HG03066 (cell line): ENCODE measurements at regions not wholly inside any gene's neighbourhood (a gene's known extent, or its start where the extent isn't known, plus 50 kb on each side); places are given as distances from the start of the nearest gene placed in this dataset.
"Not testable (repeated sequence)": the region's sequence is repeated elsewhere in the genome, so short reads cannot be mapped to it uniquely, and the experiment has no call there.

Experiments
- ATAC-seq: cut with Tn5 transposase; IDR thresholded peaks from one replicate; pipeline ENCODE4 v1.9.1; 2021; ENCODE audit warnings: low read depth; ENCODE audit not compliant: unreplicated experiment

DNA sequence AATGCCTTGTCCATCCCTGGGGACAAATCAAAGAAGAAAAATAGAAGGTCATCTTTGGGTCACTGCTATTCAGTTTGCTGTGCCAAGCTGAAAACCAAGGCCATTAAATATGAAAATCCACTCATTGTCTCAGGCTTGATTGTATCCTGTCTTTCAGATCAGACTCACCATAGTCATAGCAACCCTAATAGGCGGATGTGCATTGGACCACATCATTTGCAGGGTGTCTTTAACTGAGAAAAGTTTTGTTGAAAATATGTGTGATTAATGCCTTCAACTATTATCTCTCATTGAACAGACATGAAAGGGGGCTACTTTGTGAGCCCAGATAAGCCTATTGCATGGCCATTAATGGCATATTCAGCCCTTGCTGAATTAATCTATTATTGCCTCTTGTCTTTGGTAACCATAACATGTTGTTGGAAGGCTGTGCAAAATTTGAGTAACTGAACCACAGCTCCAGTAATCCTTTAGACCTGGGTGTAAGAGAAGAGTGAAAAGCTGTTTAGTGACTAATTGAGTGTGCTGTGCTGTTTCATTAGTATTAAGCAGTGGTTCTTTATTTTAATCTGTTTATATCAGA, 453.6 kb upstream of the EPHA5 start:
- ATAC-seq: no peak

- ATAC-seq: no peak
Measured at GRCh38 chr4:66123190-66123589, 452.9 kb upstream of the EPHA5 start.

DNA sequence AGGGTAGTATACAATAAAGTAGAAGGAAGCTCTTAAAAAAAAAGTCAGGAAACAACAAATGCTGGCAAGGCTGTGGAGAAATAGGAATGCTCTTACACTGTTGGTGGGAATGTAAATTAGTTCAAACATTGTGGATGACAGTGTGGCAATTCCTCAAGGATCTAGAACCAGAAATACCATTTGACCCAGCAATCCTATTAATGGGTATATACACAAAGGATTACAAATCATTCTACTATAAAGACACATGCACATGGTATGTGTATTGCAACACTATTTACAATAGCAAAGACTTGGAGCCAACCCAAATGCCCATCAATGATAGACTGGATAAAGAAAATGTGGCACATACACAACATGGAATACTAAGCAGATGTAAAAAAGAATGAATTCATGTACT, 444.9 kb upstream of the EPHA5 start:
- ATAC-seq: not testable (repeated sequence)

DNA sequence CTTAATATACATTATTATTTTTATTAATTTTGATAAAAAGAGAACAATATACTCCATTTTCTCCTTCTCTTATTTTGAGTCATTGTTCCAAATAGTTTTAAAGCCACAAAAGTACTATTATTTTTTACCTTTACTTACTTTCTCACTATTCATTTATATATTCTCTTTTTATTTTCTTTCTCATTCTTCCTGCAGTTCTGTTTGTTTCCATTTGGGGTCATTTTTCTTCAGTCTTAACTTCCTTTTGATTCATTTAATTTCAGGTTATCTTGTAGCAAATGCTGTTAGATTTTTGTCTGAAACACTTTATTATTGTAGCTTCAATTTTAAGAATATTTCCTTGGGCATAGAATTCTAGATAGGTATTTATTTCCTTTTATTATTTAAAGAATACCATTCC, 438.6 kb upstream of the EPHA5 start:
- ATAC-seq: no peak

GRCh38 chr4:66097218-66097617, 426.9 kb upstream of the EPHA5 start:
- no peak for ATAC-seq

- ATAC-seq: no peak
Measured at GRCh38 chr4:66095065-66095464, 424.8 kb upstream of the EPHA5 start.

DNA sequence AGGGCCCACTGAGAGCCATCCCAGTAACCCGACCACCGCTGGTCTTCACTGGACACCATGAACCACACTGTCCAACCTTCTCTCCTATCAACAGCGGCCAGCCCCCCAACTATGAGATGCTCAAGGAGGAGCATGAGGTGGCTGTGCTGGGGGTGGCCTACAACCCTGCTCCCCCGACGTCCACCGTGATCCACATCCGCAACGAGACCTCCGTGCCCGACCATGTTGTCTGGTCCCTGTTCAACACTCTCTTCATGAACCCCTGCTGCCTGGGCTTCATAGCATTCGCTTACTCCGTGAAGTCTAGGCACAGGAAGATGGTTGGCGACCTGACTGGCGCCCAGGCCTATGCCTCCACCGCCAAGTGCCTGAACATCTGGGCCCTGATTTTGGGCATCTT, 423.8 kb upstream of the EPHA5 start:
- ATAC-seq: no peak

- ATAC-seq: no peak
Measured at GRCh38 chr4:66091786-66092185, 421.5 kb upstream of the EPHA5 start.

DNA sequence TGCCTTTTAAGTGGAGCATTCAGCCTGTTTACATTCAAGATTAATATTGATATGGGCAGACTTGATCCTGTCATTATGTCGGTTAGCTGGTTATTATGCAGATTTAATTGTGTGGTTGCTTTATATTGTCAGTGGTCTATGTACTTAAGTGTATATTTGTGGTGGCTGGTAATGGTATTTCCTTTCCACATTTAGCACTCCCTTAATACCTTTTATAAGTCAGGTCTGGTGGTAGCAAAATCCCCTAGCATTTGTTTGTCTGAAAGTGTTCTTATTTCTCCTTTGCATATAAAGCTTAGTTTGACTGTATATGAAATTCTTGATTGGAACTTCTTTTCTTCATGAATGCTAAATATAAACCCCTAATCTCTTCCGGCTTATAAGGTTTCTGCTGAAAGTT, 403.7 kb upstream of the EPHA5 start:
- no peak for ATAC-seq

DNA sequence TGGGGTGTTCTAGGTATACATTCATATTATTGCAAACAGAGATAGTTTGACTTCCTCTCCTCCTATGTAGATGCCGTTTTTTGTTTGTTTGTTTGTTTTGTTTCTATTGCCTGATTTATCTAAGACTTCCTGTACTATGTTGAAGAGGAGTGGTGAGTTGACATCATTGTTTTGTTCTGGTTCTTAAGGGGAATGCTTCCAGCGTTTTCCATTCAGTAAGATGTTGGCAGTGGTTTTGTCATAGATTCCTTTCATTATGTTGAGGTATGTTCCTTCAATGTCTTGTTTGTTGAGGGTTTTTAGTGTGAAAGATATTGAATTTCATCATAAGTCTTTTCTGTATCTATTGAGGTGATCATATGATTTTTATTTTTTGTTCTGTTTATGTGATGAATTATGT, 401.6 kb upstream of the EPHA5 start:
- ATAC-seq: no peak

DNA sequence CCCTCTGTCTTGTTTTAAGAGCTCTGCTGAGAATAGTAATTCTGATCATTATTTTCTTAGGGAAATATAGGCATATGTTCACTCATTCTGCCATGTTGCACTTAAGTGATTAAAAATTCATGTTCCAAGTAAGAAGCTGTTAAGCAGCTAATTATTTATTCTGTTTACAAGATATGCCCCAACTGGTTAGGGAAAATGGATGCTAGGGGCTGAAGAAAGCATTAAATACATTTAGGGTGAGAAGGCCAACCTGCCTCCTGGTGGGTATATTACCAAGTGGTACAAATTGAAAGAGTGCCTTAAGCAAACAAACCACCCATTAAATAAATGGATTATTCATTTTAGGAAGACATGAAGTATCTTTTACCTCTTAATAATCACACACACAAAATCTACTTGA, 392.6 kb upstream of the EPHA5 start:
- no peak for ATAC-seq

DNA sequence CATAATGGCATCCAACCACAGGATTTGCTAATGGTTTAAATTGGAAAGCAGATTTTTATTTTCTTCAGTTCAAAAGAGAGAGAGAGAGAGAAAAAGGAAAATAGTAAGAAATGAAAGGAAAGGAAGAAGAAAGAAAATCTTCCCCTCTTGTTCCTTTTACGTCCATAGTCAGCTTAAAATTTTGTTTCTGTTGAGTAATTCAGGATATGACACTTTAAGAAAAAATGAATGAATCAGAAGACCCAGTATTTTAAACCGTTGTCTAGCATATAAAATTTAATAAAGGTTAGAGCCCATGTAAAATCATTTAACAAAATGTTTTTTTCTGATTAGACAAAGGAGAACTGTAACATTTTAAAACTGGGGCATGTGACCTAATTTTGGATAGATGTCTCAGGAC, 391.8 kb upstream of the EPHA5 start:
- ATAC-seq: no peak

GRCh38 chr4:66059556-66059955, 389.3 kb upstream of the EPHA5 start:
- no peak for ATAC-seq

DNA sequence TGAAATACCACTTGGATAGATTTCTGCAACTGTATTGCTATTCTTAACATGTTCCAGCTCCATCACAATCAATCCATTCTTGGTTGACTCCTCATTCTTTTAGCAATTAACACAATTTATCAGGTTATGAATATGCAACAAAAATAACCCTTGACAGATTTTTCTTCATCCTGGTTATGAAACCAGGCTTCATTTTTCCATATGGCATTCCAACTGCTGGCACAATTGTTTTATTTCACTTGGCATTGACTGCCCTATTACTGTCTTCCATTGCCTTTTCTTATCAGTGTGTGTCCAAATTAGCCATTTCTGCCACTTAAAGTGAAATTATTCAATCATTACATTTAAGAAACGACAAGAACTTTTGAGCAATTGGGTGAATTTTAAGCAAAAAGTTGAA, 388.8 kb upstream of the EPHA5 start:
- ATAC-seq: no peak

GRCh38 chr4:66055999-66056398, 385.7 kb upstream of the EPHA5 start:
- no peak for ATAC-seq

GRCh38 chr4:66052426-66052825, 382.1 kb upstream of the EPHA5 start:
- no peak for ATAC-seq

DNA sequence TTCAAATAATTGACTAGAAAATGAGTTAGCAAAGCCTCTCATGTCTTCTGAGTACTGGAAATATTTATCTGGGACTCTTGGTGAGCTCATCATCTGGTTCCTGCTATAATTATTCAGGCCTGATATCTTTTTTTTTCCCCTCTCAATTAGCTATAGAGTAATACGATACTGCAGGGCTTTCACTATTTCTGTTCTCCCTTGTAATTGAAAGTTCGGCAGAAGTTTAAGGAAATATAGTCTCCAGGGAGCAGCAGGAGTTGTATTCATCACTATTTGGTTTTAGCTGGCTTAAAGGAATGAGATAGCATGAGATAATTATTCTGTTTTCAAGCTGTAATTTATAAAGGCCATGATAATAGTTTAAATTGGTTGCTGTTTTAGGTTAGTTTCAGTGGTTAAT, 378.6 kb upstream of the EPHA5 start:
- no peak for ATAC-seq

- no peak for ATAC-seq
Measured at GRCh38 chr4:66045913-66046312, 375.6 kb upstream of the EPHA5 start.

DNA sequence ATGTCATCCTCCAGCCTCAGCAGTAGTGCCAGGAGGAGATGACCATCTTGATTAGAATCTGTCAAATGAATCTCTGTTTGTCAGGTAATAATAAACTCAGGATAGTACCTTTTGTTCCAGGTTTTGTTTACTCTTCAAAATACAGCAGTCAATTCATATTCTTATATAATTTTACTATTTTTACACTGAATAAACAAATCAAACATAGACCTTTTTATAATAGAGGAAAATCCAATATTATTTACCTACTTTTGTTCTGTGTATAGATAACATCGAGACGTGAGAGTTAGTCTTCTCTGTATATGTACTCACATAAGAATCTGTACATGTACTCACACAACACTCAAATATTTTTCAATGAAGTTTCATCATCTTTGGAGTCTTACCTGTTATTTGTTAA, 365.4 kb upstream of the EPHA5 start:
- ATAC-seq: no peak

GRCh38 chr4:66034671-66035070, 364.4 kb upstream of the EPHA5 start:
- no peak for ATAC-seq

- no peak for ATAC-seq
Measured at GRCh38 chr4:66034262-66034661, 364.0 kb upstream of the EPHA5 start.

DNA sequence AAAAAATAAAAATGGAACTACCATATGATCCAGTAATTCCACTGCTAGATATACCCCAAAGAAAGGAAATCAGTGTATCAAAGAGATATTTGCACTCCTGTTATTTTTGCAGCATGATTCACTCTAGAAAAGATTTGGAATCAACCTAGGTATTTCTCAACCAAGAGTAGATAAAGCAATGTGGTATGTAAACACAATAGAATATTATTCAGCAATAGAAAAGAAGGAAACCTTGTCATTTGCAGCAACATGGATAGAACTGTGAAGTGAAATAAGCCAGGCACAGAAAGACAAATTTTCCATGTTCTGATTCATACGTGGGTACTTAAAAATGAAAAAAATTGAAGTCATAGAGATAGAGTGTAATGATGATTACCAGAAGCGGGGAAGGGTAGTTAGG, 362.3 kb upstream of the EPHA5 start:
- ATAC-seq: no peak

DNA sequence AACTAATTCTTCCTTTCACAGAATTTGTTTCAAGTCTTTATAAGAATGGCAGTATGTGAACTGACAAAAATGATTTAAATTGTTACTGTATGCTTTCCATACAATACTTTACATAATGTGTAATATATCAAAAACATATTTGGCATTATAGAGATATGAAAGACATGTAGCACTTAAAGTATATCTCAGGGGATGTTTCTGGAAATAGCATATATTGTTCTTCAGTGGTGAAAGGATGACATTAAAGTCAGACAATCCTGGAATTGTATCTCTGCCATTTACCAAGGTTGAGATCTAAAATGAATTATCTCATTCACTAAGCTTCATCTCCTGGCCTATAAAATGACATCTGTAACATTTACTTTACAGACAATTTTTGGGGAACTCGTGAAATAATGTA, 358.4 kb upstream of the EPHA5 start:
- no peak for ATAC-seq
